Activated CD8-positive, alpha-beta T cell treated with anti-CD3 and anti-CD28 coated beads for 36 hours (primary cell): ENCODE measurements at regions not wholly inside any gene's neighbourhood (a gene's known extent, or its start where the extent isn't known, plus 50 kb on each side); places are given as distances from the start of the nearest gene placed in this dataset.
"Not testable (repeated sequence)": the region's sequence is repeated elsewhere in the genome, so short reads cannot be mapped to it uniquely, and the experiment has no call there.

Experiments used
- ATAC-seq: fragments of 200-7000 bp; cut with Tn5 transposase; one replicate; pipeline ENCODE4 v1.10.0; 2021; ENCODE audit warnings: mild to moderate bottlenecking, moderate library complexity
- CTCF ChIA-PET: fragments of 350-600 bp; sonication (Branson Sonifier 250); formaldehyde crosslinking; loops from one replicate; lab custom pipeline; 2021; ENCODE audit warnings: antibody characterized with exemption; lab: Charles Lee
- POLR2A ChIA-PET: fragments of 350-600 bp; sonication (Branson Sonifier 250); formaldehyde crosslinking; loops from one replicate; lab custom pipeline; 2021; ENCODE audit warnings: antibody characterized with exemption; lab: Charles Lee
- DNase-seq: peaks from one replicate; pipeline ENCODE4 v3.0.0-alpha.2; 2020
- H3K27ac Mint-ChIP-seq: one replicate; pipeline ENCODE4 v1.8.0; 2021; ENCODE audit warnings: mild to moderate bottlenecking, mixed read lengths
- H3K27me3 Mint-ChIP-seq: one replicate; pipeline ENCODE4 v1.8.0; 2021; ENCODE audit warnings: mixed read lengths
- H3K36me3 Mint-ChIP-seq: one replicate; pipeline ENCODE4 v1.8.0; 2021; ENCODE audit warnings: low read depth, mixed read lengths
- H3K4me1 Mint-ChIP-seq: one replicate; pipeline ENCODE4 v1.8.0; 2021; ENCODE audit warnings: low read depth, mixed read lengths
- H3K4me3 Mint-ChIP-seq: one replicate; pipeline ENCODE4 v1.8.0; 2021; ENCODE audit warnings: mild to moderate bottlenecking, moderate library complexity, mixed read lengths
- H3K9me3 Mint-ChIP-seq: one replicate; pipeline ENCODE4 v1.8.0; 2021; ENCODE audit warnings: mixed read lengths
- CTCF ChIP-seq: fragments of 200-600 bp; IDR thresholded peaks from one replicate; pipeline ENCODE4 v1.8.0; 2022; ENCODE audit warnings: antibody characterized with exemption, mild to moderate bottlenecking
- intact Hi-C: fragments of 100-400 bp; cut with micrococcal nuclease; formaldehyde crosslinking; loops from one replicate; pipeline ENCODE4 v1.10.0; 2022

DNA sequence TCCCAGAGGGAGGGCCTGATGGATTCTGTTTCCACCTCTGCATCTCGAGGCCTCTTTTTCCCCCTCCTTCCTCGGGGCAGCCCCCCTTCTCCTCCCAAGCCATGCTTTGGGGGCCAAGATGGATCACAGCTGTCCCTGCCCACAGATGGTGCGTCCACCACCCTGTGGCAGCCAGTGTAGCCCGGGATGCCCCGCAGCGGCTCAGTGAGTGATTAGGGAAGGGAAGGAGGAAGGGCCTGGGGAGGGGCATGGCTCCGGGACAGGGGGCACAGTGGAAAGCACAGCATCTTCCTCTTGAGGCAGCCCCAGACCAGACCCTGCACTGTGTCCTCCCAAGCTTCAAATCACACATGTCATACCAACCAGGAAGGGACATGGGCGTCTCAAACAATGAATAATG lies 622.4 kb downstream of the MATN1 start:
- Mint-ChIP-seq H3K36me3 (no peaks in the 10 kb centered on the region), H3K4me3 (no peak overlapping the region), H3K9me3 (no peaks in the 10 kb centered on the region), H3K4me1 (no peaks in the 10 kb centered on the region), H3K27me3 (no peaks in the 10 kb centered on the region), H3K27ac (no peak overlapping the region)
- no peak for ATAC-seq
- no peak for DNase-seq
- no peak for TF ChIP-seq CTCF
- ChIA-PET CTCF (interaction anchor here (1.0 kb wide), 1 partner anchor 10 kb away, joined by 4 read pairs; no protein-coding TSS in a partner anchor), POLR2A (no interaction called here)
- intact Hi-C loops, result loop anchor here (10.0 kb wide), 1 partner anchor 306 kb away; no protein-coding TSS in a partner anchor

DNA sequence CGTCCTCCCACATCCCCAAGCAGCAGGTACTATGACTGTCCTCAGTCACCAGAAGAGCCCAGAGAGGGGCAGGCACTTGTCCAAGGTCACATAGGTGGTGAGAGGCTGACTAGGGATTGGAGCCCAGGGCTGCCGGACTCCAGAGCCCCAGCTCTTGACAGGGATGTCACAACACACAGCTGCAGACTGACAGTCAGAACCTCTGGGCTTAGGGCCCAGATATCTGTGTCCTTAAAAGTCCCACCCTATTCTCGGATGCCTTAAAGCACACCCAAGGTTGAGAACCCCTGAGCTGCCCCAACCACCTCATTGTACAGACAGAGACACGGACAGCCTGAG lies 622.9 kb downstream of the MATN1 start:
- POLR2A ChIA-PET, result no interaction called here
- Mint-ChIP-seq H3K4me3 (no peak overlapping the region), H3K27ac (no peak overlapping the region), H3K9me3 (no peaks in the 10 kb centered on the region), H3K4me1 (no peaks in the 10 kb centered on the region), H3K36me3 (no peaks in the 10 kb centered on the region), H3K27me3 (no peaks in the 10 kb centered on the region)
- no peak for ATAC-seq
- CTCF ChIA-PET, result interaction anchor here (1.0 kb wide), 1 partner anchor 10 kb away, joined by 4 read pairs; no protein-coding TSS in a partner anchor
- no peak for TF ChIP-seq CTCF
- intact Hi-C loops, result loop anchor here (10.0 kb wide), 1 partner anchor 306 kb away; no protein-coding TSS in a partner anchor
- no peak for DNase-seq

- ChIA-PET CTCF (no interaction called here), POLR2A (no interaction called here)
- H3K4me1 Mint-ChIP-seq, result no peaks in the 10 kb centered on the region
- H3K4me3 Mint-ChIP-seq, result no peak overlapping the region
- no peaks in the 10 kb centered on the region for H3K27me3 Mint-ChIP-seq
- no peaks in the 10 kb centered on the region for H3K36me3 Mint-ChIP-seq
- no peak overlapping the region for H3K27ac Mint-ChIP-seq
- intact Hi-C loops, result loop anchor here (10.0 kb wide), 1 partner anchor 305 kb away; no protein-coding TSS in a partner anchor
- no peak for TF ChIP-seq CTCF
- no peaks in the 10 kb centered on the region for H3K9me3 Mint-ChIP-seq
- ATAC-seq (no peak), DNase-seq (no peak)
Measured at GRCh38 chr1:30099587-30100523, 623.5 kb downstream of the MATN1 start.

- H3K9me3 Mint-ChIP-seq, DNase-seq, H3K27ac Mint-ChIP-seq, H3K27me3 Mint-ChIP-seq, intact Hi-C loops, CTCF ChIA-PET, H3K4me3 Mint-ChIP-seq, POLR2A ChIA-PET, ATAC-seq, H3K4me1 Mint-ChIP-seq, H3K36me3 Mint-ChIP-seq: not testable (repeated sequence)
Measured at GRCh38 chr1:30097851-30098250, 625.5 kb downstream of the MATN1 start.

GRCh38 chr1:30095451-30096025 lies 627.8 kb downstream of the MATN1 start:
- H3K4me1 Mint-ChIP-seq, result no peaks in the 10 kb centered on the region

More at GRCh38 chr1:30095451-30096025, 627.8 kb downstream of the MATN1 start:
- DNase-seq, result no peak
- no peak for TF ChIP-seq CTCF
- H3K27ac Mint-ChIP-seq, result no peak overlapping the region
- ATAC-seq, result no peak
- H3K36me3 Mint-ChIP-seq, result no peaks in the 10 kb centered on the region
- peaks cover 25% of the 10 kb centered on the region for H3K9me3 Mint-ChIP-seq
- no peak overlapping the region for H3K4me3 Mint-ChIP-seq
- ChIA-PET POLR2A (no interaction called here), CTCF (no interaction called here)
- H3K27me3 Mint-ChIP-seq, result peaks cover 2% of the 10 kb centered on the region
- intact Hi-C loops, result no loop called here
